ENCODE measurements at regions not wholly inside any gene's neighbourhood (a gene's known extent, or its start where the extent isn't known, plus 50 kb on each side); places are given as distances from the start of the nearest gene placed in this dataset.
A peak's percentile ranks its signal among the peaks of the same experiment; 100 is the strongest.

GRCh38 chr12:91289906-91290305 lies 107.3 kb upstream of the DCN start:
- no peaks in the 10 kb centered on the region for H3K4me1 ChIP-seq (ENCODE audit: insufficient read depth, low read length, poor library complexity, severe bottlenecking)
- CTCF ChIA-PET, result no interaction called here
- no peak overlapping the region for H3K4me3 ChIP-seq (ENCODE audit: low read depth, low read length, poor library complexity, severe bottlenecking)
- H3K27ac ChIP-seq (ENCODE audit: low read depth, low read length, poor library complexity, severe bottlenecking), result no peak overlapping the region
- no peaks in the 10 kb centered on the region for H3K27me3 ChIP-seq (replicated peaks; ENCODE audit: insufficient read depth, low read depth, low read length, poor library complexity)
- peak; percentile 2 for DNase-seq (ENCODE audit: low spot score)
- TF ChIP-seq EZH2 (IDR thresholded peaks at IDR 0.05; ENCODE audit: borderline replicate concordance, low read depth, low read length, poor library complexity, severe bottlenecking), result no peak
- TF ChIP-seq, protein P1, sequence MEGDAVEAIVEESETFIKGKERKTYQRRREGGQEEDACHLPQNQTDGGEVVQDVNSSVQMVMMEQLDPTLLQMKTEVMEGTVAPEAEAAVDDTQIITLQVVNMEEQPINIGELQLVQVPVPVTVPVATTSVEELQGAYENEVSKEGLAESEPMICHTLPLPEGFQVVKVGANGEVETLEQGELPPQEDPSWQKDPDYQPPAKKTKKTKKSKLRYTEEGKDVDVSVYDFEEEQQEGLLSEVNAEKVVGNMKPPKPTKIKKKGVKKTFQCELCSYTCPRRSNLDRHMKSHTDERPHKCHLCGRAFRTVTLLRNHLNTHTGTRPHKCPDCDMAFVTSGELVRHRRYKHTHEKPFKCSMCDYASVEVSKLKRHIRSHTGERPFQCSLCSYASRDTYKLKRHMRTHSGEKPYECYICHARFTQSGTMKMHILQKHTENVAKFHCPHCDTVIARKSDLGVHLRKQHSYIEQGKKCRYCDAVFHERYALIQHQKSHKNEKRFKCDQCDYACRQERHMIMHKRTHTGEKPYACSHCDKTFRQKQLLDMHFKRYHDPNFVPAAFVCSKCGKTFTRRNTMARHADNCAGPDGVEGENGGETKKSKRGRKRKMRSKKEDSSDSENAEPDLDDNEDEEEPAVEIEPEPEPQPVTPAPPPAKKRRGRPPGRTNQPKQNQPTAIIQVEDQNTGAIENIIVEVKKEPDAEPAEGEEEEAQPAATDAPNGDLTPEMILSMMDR (conservative IDR thresholded peaks at IDR 0.05; ENCODE audit: low read depth, low read length), result no peak
- H3K36me3 ChIP-seq (ENCODE audit: insufficient read depth, low read length, poor library complexity, severe bottlenecking), result no peaks in the 10 kb centered on the region
- intact Hi-C loops (cut with micrococcal nuclease; ENCODE audit: unreplicated experiment), result no loop called here
- no peaks in the 10 kb centered on the region for H3K9me3 ChIP-seq (ENCODE audit: low read depth, low read length, poor library complexity, severe bottlenecking)
- POLR2A ChIA-PET (ENCODE audit: low non-redundant PET), result no interaction called here
- no TSS peak for BruUV-seq (replicated peaks)

DNA sequence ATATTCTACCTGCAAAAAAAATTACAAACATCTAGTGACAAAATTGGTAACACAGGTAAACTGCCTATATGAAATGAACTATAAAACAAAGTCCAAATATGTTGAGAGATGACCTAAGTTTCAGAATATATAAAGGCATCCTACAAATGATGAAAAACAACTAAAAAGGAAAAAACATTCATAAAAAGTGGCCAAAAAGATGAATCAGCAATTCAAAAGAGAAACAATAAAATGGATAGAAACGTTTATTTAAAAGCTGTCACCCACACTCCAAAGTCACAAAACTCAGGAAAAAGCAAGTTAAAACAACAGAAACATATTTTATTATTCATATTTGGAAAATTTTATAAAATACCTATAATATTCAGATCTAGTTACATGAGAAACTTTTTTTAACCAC lies 106.5 kb upstream of the DCN start:
- intact Hi-C loops (cut with micrococcal nuclease; ENCODE audit: unreplicated experiment), result no loop called here
- Histone ChIP-seq H3K9me3 (ENCODE audit: low read depth, low read length, poor library complexity, severe bottlenecking) (no peaks in the 10 kb centered on the region), H3K36me3 (ENCODE audit: insufficient read depth, low read length, poor library complexity, severe bottlenecking) (no peaks in the 10 kb centered on the region), H3K4me3 (ENCODE audit: low read depth, low read length, poor library complexity, severe bottlenecking) (no peak overlapping the region), H3K27me3 (replicated peaks; ENCODE audit: insufficient read depth, low read depth, low read length, poor library complexity) (no peaks in the 10 kb centered on the region), H3K4me1 (ENCODE audit: insufficient read depth, low read length, poor library complexity, severe bottlenecking) (no peaks in the 10 kb centered on the region), H3K27ac (ENCODE audit: low read depth, low read length, poor library complexity, severe bottlenecking) (no peak overlapping the region)
- BruUV-seq (replicated peaks), result no TSS peak
- CTCF ChIA-PET, result no interaction called here
- TF ChIP-seq, protein P1 (conservative IDR thresholded peaks at IDR 0.05; ENCODE audit: low read depth, low read length), result no peak
- TF ChIP-seq EZH2 (IDR thresholded peaks at IDR 0.05; ENCODE audit: borderline replicate concordance, low read depth, low read length, poor library complexity, severe bottlenecking), result no peak
- DNase-seq (ENCODE audit: low spot score), result no peak
- POLR2A ChIA-PET (ENCODE audit: low non-redundant PET), result no interaction called here

DNA sequence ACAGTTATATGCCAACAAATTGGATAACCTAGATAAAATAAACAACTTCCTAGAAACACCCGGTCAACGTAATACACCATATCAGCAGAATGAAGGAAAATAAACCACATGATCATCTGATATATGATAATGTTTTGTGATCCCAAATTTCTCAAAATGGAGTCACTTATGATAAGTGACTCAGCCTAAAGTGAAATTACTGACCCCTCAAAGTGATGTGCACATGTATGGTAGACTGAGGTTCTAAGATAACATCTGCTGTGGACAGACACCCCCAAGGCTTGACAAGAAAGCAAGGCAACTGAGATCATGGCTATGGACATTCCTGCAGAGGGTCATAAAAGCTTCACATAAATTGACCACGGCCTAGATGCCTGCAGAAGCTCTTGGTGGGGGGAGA lies 105.1 kb upstream of the DCN start:
- Histone ChIP-seq H3K27ac (ENCODE audit: low read depth, low read length, poor library complexity, severe bottlenecking) (no peak overlapping the region), H3K4me1 (ENCODE audit: insufficient read depth, low read length, poor library complexity, severe bottlenecking) (no peaks in the 10 kb centered on the region), H3K4me3 (ENCODE audit: low read depth, low read length, poor library complexity, severe bottlenecking) (no peak overlapping the region), H3K27me3 (replicated peaks; ENCODE audit: insufficient read depth, low read depth, low read length, poor library complexity) (no peaks in the 10 kb centered on the region), H3K36me3 (ENCODE audit: insufficient read depth, low read length, poor library complexity, severe bottlenecking) (no peaks in the 10 kb centered on the region), H3K9me3 (ENCODE audit: low read depth, low read length, poor library complexity, severe bottlenecking) (no peaks in the 10 kb centered on the region)
- ChIA-PET POLR2A (ENCODE audit: low non-redundant PET) (no interaction called here), CTCF (no interaction called here)
- intact Hi-C loops (cut with micrococcal nuclease; ENCODE audit: unreplicated experiment), result no loop called here
- no TSS peak for BruUV-seq (replicated peaks)
- DNase-seq (ENCODE audit: low spot score), result no peak
- TF ChIP-seq, protein P1 (conservative IDR thresholded peaks at IDR 0.05; ENCODE audit: low read depth, low read length), result no peak
- no peak for TF ChIP-seq EZH2 (IDR thresholded peaks at IDR 0.05; ENCODE audit: borderline replicate concordance, low read depth, low read length, poor library complexity, severe bottlenecking)

Measured in A673 (cell line).